ENCODE measurements at regions not wholly inside any gene's neighbourhood (a gene's known extent, or its start where the extent isn't known, plus 50 kb on each side); places are given as distances from the start of the nearest gene placed in this dataset.

DNA sequence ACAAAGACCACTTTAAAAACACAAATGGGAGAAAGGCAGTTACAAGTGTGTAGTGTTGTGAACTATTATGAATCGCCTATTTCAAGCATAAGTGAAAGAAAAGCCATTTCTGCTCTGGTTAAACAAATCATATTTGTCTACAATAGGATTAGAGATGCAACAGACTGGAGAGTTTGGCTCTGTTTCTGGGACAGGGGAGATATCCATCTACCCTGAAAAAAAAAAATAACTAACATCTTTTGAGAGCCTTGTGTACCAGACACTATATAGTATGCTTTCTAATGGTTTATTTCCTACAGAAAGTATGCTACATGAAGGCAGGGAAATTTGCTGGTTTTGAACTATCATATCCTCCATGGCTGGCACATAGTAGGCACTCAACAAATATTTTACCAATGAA is 106.7 kb upstream of the FHIT start:
- Mint-ChIP-seq H3K27ac (no peak overlapping the region), H3K36me3 (peaks cover 3% of the 10 kb centered on the region), H3K4me1 (no peaks in the 10 kb centered on the region), H3K4me3 (no peak overlapping the region), H3K27me3 (ENCODE audit: low read depth) (no peaks in the 10 kb centered on the region), H3K9me3 (peaks cover 16% of the 10 kb centered on the region)
- TF ChIP-seq, protein P1, sequence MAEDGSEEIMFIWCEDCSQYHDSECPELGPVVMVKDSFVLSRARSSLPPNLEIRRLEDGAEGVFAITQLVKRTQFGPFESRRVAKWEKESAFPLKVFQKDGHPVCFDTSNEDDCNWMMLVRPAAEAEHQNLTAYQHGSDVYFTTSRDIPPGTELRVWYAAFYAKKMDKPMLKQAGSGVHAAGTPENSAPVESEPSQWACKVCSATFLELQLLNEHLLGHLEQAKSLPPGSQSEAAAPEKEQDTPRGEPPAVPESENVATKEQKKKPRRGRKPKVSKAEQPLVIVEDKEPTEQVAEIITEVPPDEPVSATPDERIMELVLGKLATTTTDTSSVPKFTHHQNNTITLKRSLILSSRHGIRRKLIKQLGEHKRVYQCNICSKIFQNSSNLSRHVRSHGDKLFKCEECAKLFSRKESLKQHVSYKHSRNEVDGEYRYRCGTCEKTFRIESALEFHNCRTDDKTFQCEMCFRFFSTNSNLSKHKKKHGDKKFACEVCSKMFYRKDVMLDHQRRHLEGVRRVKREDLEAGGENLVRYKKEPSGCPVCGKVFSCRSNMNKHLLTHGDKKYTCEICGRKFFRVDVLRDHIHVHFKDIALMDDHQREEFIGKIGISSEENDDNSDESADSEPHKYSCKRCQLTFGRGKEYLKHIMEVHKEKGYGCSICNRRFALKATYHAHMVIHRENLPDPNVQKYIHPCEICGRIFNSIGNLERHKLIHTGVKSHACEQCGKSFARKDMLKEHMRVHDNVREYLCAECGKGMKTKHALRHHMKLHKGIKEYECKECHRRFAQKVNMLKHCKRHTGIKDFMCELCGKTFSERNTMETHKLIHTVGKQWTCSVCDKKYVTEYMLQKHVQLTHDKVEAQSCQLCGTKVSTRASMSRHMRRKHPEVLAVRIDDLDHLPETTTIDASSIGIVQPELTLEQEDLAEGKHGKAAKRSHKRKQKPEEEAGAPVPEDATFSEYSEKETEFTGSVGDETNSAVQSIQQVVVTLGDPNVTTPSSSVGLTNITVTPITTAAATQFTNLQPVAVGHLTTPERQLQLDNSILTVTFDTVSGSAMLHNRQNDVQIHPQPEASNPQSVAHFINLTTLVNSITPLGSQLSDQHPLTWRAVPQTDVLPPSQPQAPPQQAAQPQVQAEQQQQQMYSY (CRISPR knock-in tag; IDR thresholded peaks at IDR 0.05) = no peak
- TF ChIP-seq, protein P2, sequence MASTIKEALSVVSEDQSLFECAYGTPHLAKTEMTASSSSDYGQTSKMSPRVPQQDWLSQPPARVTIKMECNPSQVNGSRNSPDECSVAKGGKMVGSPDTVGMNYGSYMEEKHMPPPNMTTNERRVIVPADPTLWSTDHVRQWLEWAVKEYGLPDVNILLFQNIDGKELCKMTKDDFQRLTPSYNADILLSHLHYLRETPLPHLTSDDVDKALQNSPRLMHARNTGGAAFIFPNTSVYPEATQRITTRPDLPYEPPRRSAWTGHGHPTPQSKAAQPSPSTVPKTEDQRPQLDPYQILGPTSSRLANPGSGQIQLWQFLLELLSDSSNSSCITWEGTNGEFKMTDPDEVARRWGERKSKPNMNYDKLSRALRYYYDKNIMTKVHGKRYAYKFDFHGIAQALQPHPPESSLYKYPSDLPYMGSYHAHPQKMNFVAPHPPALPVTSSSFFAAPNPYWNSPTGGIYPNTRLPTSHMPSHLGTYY (CRISPR knock-in tag; IDR thresholded peaks at IDR 0.05) = no peak
- TF ChIP-seq RORB (CRISPR knock-in tag; IDR thresholded peaks at IDR 0.05) (no peak), AR (CRISPR knock-in tag; IDR thresholded peaks at IDR 0.05) (no peak), FOXP1 (CRISPR knock-in tag; IDR thresholded peaks at IDR 0.05; ENCODE audit: borderline replicate concordance) (no peak), NR2C2 (CRISPR knock-in tag; IDR thresholded peaks at IDR 0.05) (no peak), SOX15 (CRISPR knock-in tag; IDR thresholded peaks at IDR 0.05) (no peak), ZNF396 (CRISPR knock-in tag; IDR thresholded peaks at IDR 0.05; ENCODE audit: borderline replicate concordance) (no peak), JUN (CRISPR knock-in tag; IDR thresholded peaks at IDR 0.05) (no peak), ZNF317 (CRISPR knock-in tag; IDR thresholded peaks at IDR 0.05; ENCODE audit: borderline replicate concordance, low read depth) (no peak), GRHL2 (CRISPR knock-in tag; IDR thresholded peaks at IDR 0.05; ENCODE audit: insufficient replicate concordance, severe bottlenecking) (no peak), FOXK1 (CRISPR knock-in tag; IDR thresholded peaks at IDR 0.05) (no peak)
- TF ChIP-seq, protein P3, sequence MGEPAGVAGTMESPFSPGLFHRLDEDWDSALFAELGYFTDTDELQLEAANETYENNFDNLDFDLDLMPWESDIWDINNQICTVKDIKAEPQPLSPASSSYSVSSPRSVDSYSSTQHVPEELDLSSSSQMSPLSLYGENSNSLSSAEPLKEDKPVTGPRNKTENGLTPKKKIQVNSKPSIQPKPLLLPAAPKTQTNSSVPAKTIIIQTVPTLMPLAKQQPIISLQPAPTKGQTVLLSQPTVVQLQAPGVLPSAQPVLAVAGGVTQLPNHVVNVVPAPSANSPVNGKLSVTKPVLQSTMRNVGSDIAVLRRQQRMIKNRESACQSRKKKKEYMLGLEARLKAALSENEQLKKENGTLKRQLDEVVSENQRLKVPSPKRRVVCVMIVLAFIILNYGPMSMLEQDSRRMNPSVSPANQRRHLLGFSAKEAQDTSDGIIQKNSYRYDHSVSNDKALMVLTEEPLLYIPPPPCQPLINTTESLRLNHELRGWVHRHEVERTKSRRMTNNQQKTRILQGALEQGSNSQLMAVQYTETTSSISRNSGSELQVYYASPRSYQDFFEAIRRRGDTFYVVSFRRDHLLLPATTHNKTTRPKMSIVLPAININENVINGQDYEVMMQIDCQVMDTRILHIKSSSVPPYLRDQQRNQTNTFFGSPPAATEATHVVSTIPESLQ (CRISPR knock-in tag; IDR thresholded peaks at IDR 0.05) = no peak
- TF ChIP-seq, protein P4, sequence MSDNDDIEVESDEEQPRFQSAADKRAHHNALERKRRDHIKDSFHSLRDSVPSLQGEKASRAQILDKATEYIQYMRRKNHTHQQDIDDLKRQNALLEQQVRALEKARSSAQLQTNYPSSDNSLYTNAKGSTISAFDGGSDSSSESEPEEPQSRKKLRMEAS (CRISPR knock-in tag; IDR thresholded peaks at IDR 0.05) = no peak
- POLR2A ChIA-PET = no interaction called here
- ATAC-seq = no peak
- CTCF ChIA-PET = no interaction called here
- DNase-seq (ENCODE audit: low spot score) = no peak

DNA sequence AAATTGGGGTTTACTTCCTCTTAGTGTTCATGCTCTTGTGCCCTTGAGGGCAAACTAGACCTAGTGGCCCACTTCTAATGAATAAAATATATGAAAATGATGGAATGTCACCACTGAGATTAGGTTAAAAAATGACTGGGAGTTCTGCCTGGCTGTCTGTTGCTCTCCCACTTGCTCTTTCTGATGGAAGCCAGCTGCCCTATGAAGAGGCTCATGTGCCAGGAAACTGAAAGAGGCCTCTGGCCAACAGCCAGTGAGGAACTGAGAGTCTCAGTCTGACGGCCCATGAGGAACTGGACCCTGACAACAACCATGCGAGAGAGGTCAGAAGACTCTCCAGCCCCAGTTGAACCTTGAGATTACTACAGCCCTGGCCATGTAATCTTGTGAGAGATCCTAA is 107.1 kb upstream of the FHIT start:
- DNase-seq (ENCODE audit: low spot score) (no peak), ATAC-seq (no peak)
- no peak overlapping the region for H3K27ac Mint-ChIP-seq
- POLR2A ChIA-PET = no interaction called here
- H3K9me3 Mint-ChIP-seq = peaks cover 20% of the 10 kb centered on the region
- CTCF ChIA-PET = no interaction called here
- no peak overlapping the region for H3K4me3 Mint-ChIP-seq
- H3K36me3 Mint-ChIP-seq = peaks cover 7% of the 10 kb centered on the region
- TF ChIP-seq, protein P5, sequence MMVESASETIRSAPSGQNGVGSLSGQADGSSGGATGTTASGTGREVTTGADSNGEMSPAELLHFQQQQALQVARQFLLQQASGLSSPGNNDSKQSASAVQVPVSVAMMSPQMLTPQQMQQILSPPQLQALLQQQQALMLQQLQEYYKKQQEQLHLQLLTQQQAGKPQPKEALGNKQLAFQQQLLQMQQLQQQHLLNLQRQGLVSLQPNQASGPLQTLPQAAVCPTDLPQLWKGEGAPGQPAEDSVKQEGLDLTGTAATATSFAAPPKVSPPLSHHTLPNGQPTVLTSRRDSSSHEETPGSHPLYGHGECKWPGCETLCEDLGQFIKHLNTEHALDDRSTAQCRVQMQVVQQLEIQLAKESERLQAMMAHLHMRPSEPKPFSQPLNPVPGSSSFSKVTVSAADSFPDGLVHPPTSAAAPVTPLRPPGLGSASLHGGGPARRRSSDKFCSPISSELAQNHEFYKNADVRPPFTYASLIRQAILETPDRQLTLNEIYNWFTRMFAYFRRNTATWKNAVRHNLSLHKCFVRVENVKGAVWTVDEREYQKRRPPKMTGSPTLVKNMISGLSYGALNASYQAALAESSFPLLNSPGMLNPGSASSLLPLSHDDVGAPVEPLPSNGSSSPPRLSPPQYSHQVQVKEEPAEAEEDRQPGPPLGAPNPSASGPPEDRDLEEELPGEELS (CRISPR knock-in tag; IDR thresholded peaks at IDR 0.05) = no peak
- TF ChIP-seq FOXJ3 (CRISPR knock-in tag; IDR thresholded peaks at IDR 0.05; ENCODE audit: borderline replicate concordance) = no peak
- TF ChIP-seq E2F5 (CRISPR knock-in tag; IDR thresholded peaks at IDR 0.05) = no peak
- TF ChIP-seq, protein P2 (CRISPR knock-in tag; IDR thresholded peaks at IDR 0.05) = no peak
- TF ChIP-seq IRF2 (CRISPR knock-in tag; IDR thresholded peaks at IDR 0.05; ENCODE audit: borderline replicate concordance, low read depth) = no peak
- TF ChIP-seq JAZF1 (CRISPR knock-in tag; IDR thresholded peaks at IDR 0.05) = no peak
- H3K4me1 Mint-ChIP-seq = no peaks in the 10 kb centered on the region
- no peaks in the 10 kb centered on the region for H3K27me3 Mint-ChIP-seq (ENCODE audit: low read depth)
